NCI-H226 (cell line): ENCODE measurements at regions not wholly inside any gene's neighbourhood (a gene's known extent, or its start where the extent isn't known, plus 50 kb on each side); places are given as distances from the start of the nearest gene placed in this dataset.
A peak's percentile ranks its signal among the peaks of the same experiment; 100 is the strongest.

Experiments
- DNase-seq: peaks from one replicate; pipeline ENCODE4 v3.0.0-alpha.2; 2015

DNA sequence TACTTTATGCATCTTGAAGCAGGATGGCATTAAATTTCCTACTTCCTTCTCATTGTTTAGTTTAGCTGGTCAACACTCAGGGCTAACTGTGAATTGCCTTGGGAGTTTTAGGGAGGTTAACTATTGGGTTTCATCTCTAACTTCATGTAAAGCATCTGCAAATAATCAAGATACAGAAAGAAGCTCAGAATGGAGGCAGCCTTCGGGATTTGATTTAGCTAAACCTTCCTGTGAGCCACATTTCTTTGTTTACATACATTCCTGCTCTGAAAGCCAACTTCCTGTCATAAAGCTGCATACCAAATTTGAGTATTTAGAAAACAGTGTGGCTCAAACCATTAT is 131.7 kb upstream of the PCDH18 start:
- DNase-seq, result no peak

DNA sequence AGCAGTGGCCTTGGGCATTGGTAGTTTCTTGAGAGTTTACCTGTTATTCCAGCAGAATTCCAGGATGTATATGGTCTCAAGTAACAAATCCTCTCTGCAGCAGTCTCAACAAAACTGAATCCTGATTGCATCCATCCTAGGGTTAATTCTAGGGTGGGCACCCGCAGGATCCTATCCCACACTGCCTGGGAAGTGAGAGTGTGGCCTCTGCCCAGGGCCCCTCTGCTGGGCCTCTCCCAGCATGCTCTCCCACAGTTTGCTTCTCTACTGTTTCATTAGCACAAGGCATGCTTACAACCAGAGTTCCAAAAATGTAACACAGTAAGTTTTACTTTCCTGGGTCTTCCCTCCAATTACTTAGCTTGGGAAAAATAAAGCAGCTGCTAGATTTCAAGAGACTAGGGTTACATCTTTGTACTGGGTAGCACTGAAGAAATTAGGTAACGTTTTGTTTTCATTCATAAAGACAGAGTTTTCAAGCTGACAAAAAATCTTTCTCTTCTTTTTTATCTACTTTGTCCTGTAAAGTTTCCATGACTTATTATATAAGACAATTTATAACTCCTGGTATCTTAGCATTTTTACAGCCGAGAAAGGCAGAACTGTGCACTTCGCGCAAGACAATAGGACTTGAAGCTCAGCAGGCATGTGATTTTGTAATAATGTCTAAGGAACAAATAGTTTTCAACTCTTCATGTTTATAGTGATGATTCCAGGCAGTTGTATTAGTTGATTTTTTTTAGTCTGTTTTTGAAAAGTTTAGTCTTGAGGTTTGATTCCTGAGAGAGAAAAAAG is 131.2 kb upstream of the PCDH18 start:
- DNase-seq, result no peak

DNA sequence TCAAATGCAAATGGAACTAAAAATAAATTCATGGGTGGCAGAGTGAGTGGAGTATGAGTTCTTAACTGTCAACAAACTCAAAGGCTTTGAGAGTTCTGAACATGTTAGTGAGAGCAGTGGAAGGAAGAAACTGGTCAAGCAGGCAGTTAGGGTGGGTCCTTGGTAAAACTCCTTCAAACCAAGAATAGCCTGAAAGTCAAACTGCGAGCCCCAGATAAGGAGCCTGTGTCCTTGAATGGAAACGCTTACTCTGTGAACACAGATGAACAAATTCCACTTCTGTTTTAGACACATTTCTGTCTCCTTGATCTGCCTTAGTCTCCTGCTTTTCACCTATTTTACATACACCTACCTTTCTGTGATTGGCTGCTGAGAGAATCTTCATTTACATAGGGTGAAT is 129.4 kb upstream of the PCDH18 start:
- no peak for DNase-seq

DNA sequence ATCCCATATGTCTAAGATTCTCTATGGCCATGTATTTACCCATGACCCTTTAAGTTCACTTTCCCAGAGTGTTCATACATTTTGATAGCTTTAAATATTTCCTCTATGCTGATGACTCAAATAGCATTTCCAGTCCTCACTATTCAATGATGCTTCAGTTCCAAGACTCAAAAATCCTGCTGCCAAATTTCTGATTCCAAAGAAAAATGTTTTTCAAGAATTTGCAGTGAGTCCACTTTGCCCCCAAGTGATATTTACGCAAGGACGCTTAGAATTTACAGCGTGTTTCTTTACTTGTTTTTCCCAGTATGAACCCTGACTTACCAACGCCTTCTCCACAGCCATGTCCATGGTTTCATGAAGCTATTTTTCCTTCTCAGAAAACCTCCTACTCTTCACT is 127.9 kb upstream of the PCDH18 start:
- DNase-seq, result no peak

DNA sequence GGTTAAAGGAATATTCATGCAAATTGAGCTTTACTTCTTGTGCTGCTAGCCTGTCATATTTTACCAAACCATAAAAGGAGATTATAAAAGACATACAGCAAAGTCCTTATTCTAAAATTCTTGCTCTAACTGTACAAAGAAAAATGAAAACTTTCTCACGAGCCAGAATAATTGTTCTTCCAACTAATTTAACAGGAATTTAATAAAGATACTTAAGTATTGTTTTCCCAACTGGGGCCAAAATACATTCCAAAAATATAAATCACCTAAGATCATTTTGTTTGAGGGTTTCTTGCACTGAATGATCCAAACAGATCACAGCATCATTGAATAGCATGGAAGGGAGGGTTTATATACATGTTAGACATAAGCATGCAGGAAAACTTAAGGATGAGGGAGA is 127.1 kb upstream of the PCDH18 start:
- DNase-seq, result no peak

DNA sequence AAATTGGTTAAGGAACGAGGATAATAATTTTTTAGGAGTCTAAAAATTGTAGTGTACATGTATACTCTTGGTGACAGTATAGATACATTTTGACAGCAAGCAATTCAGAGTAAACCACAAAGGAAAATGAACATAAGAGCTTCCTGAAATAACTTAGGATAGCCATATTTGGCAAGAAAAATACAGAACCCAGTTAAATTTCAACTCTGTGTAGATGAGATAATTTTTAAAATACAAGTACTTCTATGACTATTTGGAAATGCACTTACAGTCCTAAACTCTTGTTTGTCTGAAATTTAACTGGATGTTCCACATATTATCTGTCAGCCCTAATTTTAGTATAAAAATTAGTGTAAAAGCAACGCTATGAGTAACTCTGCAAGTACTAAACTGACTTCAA is 124.4 kb upstream of the PCDH18 start:
- no peak for DNase-seq

DNA sequence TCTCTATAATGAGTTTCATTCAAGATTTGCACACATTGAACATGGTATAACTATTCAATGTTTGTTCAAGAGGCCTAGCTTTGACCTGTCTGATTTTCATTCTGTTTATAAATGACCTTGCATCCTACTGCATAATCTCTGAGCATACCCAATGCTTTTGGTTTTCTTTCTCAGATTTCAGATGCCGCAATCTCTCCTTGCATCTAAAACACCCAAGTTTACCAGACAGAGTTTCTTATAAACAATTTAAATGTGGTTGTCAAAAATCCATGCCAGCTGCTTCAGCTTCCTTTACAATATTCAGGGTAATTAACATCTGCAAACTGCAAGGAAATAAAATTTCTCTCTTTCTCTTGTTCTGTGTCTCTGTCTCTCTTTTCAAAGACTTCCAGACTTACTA is 123.0 kb upstream of the PCDH18 start:
- DNase-seq, result no peak

DNA sequence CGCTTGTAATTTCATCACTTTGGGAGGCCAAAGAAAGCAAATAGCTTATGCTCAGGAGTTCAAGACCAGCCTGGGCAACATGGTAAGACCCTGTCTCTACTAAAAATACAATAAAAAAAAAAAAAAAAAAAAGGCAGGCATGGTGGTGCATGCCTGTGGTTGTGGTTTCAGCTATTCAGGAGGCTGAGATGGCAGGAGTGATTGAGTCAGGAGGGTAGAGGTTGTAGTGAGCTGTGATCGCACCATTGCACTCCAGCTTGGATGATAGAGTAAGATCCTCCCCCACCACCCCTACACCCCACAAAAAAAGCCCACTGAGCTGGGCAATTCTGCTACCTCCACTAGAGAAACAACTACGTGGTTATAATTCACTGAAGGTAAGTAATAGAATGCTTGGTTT is 118.8 kb upstream of the PCDH18 start:
- DNase-seq, result peak; percentile 44

DNA sequence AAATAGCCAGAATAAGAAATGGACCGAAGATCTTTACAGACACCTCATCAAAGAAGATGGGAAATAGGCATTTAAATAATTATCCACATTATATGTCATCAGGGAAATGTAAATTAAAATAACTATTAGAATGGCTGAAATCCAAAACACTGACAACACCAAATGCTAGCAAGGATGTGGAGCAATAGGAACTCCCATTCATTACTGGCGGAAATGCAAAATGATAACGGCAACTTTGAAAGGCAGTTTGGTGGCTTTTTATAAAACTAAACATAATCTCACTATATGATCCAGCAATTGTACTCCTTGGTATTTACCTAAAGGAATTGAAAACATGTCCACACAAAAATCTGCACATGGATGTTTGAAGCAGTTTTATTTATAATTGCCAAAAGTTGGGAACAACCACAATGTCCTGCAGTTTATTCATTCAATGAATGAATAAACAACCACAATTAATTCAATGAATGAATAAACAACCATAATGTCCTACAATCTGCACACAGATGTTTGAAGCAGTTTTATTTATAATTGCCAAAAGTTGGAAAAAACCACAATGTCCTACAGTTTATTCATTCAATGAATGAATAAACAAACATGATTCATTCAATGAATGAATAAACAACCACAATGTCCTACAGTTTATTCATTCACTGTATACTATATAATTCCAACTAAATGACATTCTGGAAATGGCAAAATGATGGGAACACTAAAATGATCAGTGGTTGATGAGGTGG is 117.6 kb upstream of the PCDH18 start:
- DNase-seq, result no peak

DNA sequence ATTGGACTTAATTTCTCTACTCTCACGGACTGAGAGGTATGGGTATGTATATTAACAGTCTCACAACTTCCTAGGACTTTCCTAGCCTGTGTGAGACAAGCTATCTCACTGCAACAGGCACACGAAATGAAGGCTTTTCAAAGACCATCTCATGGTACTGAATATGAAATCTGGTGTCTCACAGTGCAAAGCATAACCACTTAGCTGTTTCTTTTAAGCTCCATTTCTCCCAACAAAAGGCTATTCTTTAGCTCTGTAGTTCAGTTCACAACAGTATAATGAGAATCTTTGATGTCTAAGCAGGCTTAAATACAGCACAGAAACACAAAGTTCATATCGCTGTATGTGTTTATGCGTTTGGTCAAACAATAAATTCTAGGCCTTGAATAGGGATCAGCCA is 116.2 kb upstream of the PCDH18 start:
- DNase-seq, result no peak

DNA sequence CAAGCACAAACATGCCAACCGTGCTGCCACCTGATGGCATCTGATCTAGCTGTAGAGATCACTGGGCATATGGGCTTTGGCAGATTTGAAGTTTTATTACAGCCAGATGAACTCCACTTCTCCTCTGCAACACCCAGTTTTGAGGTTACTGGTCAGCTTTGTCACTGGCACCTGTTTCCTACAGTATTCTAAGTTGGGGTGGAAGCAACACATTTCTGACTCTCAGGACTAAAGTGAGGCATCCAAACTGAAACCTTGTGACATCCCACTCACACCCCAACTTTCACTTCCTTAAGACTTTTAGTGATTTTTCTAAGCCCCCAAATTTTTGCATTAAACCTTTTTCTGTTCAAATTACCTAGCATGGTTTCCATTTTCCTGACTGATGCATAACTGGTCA is 115.1 kb upstream of the PCDH18 start:
- DNase-seq, result no peak

DNA sequence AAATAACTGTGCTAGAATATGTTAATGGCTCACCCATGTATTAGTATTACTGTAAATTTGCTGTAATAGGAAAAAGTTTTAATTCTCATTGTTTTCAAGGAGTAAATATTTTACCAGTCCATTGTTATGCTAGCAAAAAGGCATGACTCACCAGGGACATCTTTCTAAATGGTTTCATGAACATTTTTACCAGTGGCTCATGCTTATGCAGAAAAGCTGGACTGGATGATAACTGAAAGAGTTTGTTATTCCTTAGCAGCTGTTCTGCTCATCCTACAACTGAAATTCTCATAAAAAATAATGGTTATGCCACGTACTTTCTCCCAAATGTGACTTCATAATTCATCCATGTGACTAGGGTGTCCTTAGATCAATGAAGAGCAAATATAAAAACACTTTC is 111.9 kb upstream of the PCDH18 start:
- no peak for DNase-seq

DNA sequence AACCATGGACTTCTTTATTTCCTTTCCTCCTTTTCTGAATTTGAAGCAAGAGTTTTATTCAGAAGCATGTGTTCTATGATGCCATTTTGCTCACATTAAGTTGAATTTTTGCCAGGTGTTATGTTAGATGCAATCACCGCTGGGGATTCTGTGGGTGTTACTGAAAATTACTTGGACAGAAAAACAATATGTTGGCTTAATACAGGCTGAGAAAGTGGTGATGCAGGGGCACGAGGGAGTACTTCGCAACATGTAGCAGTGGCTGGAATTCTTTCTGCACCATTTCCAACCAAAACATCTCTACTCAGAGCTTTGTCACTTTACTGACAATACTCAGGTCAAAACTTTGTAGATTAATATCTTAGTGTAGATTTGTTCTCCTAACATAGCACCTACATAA is 109.2 kb upstream of the PCDH18 start:
- no peak for DNase-seq

DNA sequence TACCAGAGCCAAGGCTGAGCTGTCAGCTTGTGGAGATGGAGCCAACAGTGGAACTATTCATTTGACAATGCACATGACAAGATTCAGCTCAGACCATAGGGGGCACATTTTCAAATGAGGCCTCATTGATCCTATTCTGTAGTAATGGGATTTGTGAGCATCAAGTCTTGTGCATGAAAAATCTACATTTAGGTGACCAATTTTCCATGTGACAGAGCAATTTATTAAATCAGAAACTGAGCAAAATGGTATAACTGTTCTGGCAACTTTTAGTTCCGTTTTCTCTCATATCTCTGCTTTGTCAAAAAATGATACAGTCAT is 108.5 kb upstream of the PCDH18 start:
- no peak for DNase-seq

DNA sequence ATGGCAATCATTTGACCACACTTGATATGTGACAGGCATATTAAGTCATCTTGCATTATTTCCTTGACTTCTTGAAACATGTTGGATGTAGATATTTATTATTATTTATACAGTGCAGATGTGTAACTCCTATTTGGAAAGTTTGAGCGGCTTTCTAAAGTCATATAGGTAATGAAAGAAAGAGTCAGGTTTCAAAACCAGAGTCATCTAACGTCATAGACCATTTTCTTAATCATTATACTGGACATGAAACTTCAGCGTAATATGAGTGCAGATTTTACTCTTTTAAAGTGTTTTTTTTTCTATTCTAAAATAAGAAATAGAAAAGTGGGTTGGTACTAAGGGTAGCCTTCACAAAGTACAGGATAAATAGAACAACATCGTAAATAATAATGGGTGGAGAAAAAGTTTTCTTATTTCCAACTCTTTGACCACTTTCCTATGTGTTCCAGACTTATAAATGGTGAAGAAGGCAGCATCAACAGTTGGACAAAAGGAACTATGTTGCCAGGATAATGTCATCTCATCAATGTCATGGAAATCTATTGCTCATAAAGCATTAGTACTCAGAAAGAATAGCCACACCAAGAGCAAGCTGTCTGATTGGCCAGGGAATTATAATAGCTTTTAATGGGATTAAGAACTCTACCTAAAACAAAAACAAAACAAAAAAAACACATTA is 108.0 kb upstream of the PCDH18 start:
- DNase-seq, result no peak

DNA sequence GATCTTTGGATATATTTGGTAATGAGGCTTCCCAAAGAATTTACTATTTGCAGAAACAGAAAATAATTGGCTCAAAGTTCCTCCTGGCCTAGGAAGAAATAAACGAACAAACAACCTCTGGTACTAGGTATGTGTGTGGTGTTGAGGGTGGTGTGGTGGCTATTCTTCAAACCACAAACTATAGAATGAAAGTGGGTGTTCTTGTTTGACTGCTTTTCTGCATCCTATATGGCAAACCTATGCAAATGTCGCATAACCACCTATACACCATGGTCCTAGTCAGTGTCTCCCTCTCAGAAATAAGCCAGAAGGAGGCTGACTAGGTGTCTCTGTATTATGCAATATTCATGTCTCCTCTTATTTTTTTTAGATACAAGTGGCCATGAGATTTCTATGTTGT is 106.6 kb upstream of the PCDH18 start:
- no peak for DNase-seq

DNA sequence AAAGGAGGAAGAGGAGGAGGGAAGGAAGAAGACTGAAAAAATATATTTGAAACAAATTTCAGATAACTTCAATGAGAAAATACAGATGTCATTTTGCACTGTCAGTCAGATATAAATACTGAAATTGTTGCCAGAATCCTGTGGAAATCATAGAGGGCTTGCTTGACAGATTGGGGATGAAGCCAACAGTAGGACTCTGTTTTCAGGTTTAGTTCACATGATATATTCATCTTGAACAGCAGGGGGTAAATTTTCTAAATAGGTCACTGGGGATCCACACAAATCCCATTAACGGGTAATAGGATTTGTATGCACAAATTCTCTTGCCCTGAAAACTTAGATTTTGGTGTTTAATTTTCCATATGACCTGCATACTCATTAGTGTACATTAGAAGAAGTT is 103.3 kb upstream of the PCDH18 start:
- no peak for DNase-seq

DNA sequence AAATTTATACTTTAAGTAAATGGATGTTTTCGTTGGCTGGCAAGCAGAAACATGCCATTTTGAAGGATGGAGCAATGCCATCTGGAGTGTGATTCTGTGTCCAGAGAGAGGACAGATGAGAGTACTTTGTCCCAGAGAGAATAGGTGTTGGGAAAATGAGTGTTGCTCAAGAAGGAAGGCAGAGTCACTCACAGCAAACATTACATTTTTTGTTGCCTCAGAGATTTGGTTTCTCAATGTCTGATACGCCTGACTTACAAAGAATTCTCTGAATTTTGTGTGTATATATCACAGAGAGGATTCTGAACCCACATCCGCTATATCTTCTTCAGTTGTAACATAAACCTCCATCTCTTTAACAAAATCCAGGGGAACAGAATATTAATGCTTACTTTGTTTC is 102.8 kb upstream of the PCDH18 start:
- DNase-seq, result no peak

DNA sequence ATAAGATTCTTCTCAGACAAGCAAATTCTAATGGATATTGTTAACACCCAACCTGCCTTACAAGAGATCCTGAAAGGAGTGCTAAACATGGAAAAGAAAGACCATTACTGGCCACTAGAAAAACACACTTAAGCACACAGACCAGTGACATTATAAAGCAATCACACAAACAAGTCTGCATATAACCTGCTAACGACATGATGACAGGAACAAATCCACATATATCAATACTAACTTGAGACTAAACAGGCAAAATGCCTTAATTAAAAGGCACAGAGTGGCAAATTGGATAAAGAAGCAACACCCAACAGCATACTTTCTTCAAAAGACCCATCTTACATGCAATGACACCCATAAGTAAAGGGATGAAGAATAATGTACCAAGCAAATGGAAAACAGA is 100.5 kb upstream of the PCDH18 start:
- DNase-seq, result no peak

DNA sequence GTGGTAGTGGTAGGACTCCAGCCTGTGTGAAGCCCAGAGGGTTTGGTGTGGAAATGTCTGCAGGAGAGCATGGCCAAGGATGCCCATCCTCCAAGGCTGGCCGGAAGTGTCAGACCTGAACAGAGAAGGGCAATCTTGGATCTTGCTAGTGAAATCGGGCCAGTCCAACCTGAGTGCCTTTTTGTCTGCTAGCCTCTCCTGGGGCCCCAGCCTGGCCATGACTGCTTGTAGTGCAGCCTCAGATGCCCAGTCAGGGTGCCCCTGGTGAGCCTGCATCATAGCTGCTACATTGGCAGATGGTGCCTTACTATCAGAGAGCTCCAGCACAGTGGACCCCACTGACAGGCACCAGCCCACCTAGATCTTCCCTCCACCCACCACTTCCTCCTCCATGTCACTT is 99.3 kb upstream of the PCDH18 start:
- no peak for DNase-seq

DNA sequence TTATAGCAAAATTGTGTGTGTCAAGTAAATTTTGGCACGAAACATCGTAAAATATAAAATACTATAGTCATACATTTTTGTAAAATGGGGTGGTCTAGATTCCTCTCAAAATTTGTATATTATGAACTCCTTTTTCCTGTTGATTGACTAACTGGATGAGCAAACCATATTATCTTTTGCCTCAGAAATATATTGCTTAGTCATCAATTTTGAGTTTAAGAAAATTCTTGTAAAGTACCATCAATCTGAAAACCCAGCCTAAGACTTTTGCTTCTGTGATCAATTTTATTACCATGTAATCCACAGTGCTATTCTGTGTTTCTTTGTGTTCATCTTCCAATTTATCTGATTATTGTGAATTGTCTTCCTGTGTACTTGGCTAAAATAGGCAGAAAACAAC is 98.0 kb upstream of the PCDH18 start:
- DNase-seq, result no peak

DNA sequence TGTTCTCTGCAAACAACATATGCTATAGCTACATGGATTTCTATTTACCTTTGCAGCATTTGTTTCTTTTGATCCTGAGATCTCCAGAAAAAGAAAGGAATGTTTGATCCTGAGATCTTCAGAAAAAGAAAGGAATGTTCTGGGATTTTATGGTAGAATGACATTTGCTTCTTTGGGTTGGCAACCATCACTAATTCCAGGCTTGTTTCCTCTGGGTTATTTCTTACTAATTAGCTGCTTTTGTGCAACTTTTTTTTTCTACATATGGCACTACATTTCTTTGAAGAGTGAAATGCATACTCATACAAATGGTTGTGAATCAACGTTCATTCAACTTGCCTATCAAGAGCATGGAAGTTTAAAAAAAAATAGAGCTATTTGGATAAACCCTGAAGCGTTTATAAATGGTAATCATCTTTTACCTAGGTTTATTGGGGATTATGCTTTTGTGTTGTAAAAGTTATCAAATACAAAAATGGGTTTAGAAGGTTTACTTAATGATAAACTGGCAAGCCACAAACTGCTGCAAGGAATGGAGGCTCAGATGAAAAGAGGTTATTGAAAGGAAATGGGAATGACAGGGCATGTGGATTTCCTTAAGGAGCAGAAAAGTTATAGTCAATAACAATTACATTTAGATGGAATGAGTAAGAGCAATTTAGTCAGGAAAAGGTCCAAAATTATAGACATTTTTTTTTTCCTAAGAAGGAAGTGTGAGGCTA is 95.6 kb upstream of the PCDH18 start:
- no peak for DNase-seq

DNA sequence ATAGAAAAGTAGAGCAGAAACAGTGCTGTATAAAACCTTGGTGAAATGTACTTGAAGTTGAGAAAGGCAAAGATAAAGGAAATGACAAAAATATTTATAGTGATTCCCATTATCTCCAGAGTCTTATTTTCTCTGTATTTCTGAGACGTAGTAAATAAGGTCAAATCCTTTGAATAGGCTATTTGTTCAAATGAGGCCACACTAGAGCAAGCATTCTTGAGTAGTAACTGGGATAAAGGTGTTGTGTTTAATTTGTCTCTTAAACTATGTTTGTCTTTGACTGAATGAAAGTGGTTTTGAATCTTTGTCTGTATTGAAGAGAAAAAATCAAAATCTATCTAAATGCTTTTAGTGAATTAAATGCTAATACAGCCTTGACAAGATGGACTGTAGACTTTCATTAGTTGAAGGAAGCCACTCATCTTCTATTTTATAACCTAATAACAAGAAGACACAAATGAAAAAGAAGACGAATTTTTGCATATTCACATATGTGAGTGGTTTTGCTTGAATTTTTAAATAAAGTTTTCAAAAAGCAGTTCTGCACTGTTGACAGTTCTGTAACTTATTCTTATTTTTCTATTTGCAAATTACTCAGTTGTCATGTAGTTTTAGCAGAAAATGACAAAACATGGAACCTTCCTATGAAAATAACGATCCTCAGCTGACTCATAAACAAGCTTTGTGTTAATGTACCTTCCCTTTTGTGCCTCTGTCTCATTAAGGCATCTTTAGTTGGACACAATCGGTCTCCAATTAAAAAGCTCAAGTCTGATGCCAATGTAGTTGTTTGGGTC is 94.8 kb upstream of the PCDH18 start:
- DNase-seq, result no peak
